Testis (tissue), 2 donors: ENCODE measurements at regions not wholly inside any gene's neighbourhood (a gene's known extent, or its start where the extent isn't known, plus 50 kb on each side); places are given as distances from the start of the nearest gene placed in this dataset.

Experiments used
- CTCF ChIP-seq, 3 experiments: fragments of 450-650 bp in 2 of 3; fragments of 200-600 bp in 1 of 3; sonication (generic) in 1 of 3; IDR thresholded peaks; one replicate each; pipeline ENCODE4 v1.5.1; 2016 to 2019; ENCODE audit warnings: antibody characterized with exemption in 3 of 3, mild to moderate bottlenecking in 2 of 3, moderate library complexity in 1 of 3
- POLR2A ChIP-seq: fragments of 450-650 bp; IDR thresholded peaks from one replicate; pipeline ENCODE4 v1.6.1; 2017; ENCODE audit warnings: antibody characterized with exemption, mild to moderate bottlenecking, moderate library complexity

- TF ChIP-seq CTCF (IDR thresholded peaks at IDR 0.05) (no peak), POLR2A (no peak)
Measured at GRCh38 chr15:97876281-97876675, 84.2 kb upstream of the ARRDC4 start.
